GM23248 (cell line): ENCODE measurements at regions not wholly inside any gene's neighbourhood (a gene's known extent, or its start where the extent isn't known, plus 50 kb on each side); places are given as distances from the start of the nearest gene placed in this dataset.

Experiments
- EZH2 ChIP-seq: fragments of 200-600 bp; sonication (generic); IDR thresholded peaks from 2 replicates; pipeline ENCODE4 v1.6.1; 2018; ENCODE audit warnings: antibody characterized with exemption, mild to moderate bottlenecking; ENCODE audit not compliant: insufficient read depth, poor library complexity, severe bottlenecking
- EZH2phosphoT487 ChIP-seq: fragments of 200-600 bp; sonication (generic); IDR thresholded peaks from 2 replicates; pipeline ENCODE4 v1.6.1; 2018; ENCODE audit warnings: antibody characterized with exemption, moderate library complexity, mild to moderate bottlenecking, low read depth; ENCODE audit not compliant: insufficient read depth

DNA sequence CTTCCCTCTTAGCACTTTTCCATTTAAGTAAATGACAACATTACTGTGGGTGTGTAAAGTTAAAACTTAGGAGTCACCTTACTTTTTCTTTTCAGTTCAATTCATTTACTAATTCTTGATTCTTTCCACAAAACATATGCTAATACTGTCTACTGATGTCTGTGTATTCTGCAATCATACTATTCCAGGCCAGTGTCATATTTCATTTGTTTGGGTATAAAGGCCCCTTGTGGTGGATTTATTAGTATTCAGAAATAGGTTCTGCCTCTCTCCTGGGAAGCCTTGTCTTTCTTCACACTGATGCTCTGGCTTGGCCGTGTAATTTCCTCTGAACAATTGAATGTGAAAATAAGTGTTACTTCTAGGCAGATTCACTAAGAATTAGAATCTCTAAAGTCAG is 621.9 kb upstream of the SPRY2 start:
- TF ChIP-seq EZH2: no peak
- TF ChIP-seq EZH2phosphoT487: no peak
